GM12864 (cell line): ENCODE measurements at regions not wholly inside any gene's neighbourhood (a gene's known extent, or its start where the extent isn't known, plus 50 kb on each side); places are given as distances from the start of the nearest gene placed in this dataset.
A peak's percentile ranks its signal among the peaks of the same experiment; 100 is the strongest.

Experiments
- DNase-seq: peaks from one replicate; pipeline ENCODE4 v3.0.0-alpha.2; 2011; ENCODE audit warnings: low read depth
- H3K4me3 ChIP-seq: 2 replicates; pipeline ENCODE4 v1.5.1; 2011; ENCODE audit warnings: mild to moderate bottlenecking, low read depth, low read length, control low read depth
- TF ChIP-seq, protein P1 (sequence below): IDR thresholded peaks from 2 replicates; pipeline ENCODE4 v1.5.1; 2011; ENCODE audit warnings: low read depth, mild to moderate bottlenecking, moderate library complexity, low read length, control low read depth, inconsistent platforms; ENCODE audit errors: missing control alignments

DNA sequence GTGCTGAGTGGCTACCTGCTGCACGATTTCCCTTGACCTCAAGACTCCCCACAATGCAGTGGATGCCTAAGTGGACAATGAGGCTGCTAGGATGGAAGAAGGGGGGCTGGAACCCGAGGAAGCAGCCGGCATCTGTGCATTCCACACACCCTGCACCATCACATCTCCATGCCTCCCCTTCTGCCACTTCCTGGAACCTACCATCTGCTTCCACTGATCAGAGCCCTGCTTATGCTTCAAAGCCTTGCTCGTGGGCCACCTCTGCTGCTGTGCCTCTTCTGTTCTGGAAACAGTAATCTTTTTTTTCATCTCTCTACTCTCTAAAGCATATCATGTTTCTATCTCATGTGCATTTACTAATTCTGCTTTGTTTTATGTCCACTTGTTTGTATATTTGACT, 66.2 kb upstream of the WDR26 start:
- no peak overlapping the region for H3K4me3 ChIP-seq
- TF ChIP-seq, protein P1, sequence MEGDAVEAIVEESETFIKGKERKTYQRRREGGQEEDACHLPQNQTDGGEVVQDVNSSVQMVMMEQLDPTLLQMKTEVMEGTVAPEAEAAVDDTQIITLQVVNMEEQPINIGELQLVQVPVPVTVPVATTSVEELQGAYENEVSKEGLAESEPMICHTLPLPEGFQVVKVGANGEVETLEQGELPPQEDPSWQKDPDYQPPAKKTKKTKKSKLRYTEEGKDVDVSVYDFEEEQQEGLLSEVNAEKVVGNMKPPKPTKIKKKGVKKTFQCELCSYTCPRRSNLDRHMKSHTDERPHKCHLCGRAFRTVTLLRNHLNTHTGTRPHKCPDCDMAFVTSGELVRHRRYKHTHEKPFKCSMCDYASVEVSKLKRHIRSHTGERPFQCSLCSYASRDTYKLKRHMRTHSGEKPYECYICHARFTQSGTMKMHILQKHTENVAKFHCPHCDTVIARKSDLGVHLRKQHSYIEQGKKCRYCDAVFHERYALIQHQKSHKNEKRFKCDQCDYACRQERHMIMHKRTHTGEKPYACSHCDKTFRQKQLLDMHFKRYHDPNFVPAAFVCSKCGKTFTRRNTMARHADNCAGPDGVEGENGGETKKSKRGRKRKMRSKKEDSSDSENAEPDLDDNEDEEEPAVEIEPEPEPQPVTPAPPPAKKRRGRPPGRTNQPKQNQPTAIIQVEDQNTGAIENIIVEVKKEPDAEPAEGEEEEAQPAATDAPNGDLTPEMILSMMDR: no peak

GRCh38 chr1:224501836-224502235, 67.2 kb upstream of the WDR26 start:
- no peak for DNase-seq
- no peak overlapping the region for H3K4me3 ChIP-seq
- TF ChIP-seq, protein P1: no peak

More for the DNA sequence above, 66.2 kb upstream of the WDR26 start:
- DNase-seq: no peak

GRCh38 chr1:224502459-224503160, 68.0 kb upstream of the WDR26 start:
- DNase-seq: no peak
- H3K4me3 ChIP-seq: no peak overlapping the region
- TF ChIP-seq, protein P1: no peak

DNA sequence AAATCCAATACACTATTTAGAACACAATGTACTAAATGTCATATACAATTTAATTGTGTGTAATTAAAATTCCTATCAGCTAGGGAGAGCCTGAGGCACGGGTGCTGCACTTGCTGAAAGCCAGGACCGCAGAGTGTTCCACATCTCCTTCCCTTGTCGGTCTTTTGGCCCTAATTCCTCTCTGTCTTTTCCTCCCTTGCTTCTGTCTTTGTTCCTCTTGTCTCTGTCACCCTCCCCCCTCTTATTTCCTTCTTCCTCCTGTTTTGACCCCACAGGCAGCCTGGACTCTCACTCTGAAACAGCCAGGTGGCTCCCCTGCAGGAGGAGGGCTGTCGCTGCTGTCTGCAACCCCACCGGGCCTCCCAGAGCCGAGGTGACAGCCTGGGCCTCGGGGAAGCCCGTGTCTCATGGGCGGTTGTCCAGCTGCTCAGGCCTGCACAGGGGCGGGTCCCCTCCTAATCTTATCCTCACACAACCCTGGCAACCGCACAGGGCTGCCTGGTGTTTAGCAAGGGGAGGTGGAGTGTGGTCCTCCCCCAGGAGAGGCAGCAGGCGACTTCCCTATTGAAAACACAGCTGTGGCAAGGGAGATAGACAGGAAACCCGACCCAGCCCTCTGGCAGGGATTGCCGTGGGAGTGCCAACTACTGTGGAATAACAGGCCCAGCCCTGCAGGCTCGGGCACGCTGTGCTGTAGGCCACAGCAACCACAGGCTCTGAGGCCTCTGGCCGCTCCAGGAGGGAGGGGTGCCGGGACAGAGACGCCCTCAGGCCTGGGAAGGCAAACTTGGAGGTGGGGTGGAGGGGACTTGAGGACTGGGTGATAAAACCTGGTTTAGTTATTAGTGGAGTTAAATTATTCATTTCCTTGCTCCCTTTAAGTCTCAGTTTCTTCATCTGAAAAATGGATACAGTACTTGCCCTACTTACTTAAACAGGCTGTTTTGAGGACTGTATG, 68.8 kb upstream of the WDR26 start:
- DNase-seq: peak; percentile 57
- no peak overlapping the region for H3K4me3 ChIP-seq
- TF ChIP-seq, protein P1: peak; percentile 44

- H3K4me3 ChIP-seq: no peak overlapping the region
- no peak for DNase-seq
- TF ChIP-seq, protein P1: no peak
Observed at GRCh38 chr1:224504297-224505041, 69.9 kb upstream of the WDR26 start.

GRCh38 chr1:224505454-224506093, 71.0 kb upstream of the WDR26 start:
- H3K4me3 ChIP-seq: no peak overlapping the region
- TF ChIP-seq, protein P1: no peak
- no peak for DNase-seq
